Type B pancreatic cell (in vitro differentiated cells): ENCODE measurements at regions not wholly inside any gene's neighbourhood (a gene's known extent, or its start where the extent isn't known, plus 50 kb on each side); places are given as distances from the start of the nearest gene placed in this dataset.
"Not testable (repeated sequence)": the region's sequence is repeated elsewhere in the genome, so short reads cannot be mapped to it uniquely, and the experiment has no call there.

Source experiments
- DNase-seq: peaks from one replicate; pipeline ENCODE4 v3.0.0; 2021; ENCODE audit warnings: mixed read lengths; ENCODE audit not compliant: unreplicated experiment; ENCODE audit errors: extremely low spot score
- H3K27ac Mint-ChIP-seq: 2 replicates; pipeline ENCODE4 v1.8.0; 2021; ENCODE audit warnings: mild to moderate bottlenecking, mixed read lengths
- H3K27me3 Mint-ChIP-seq: 2 replicates; pipeline ENCODE4 v1.8.0; 2021; ENCODE audit warnings: mixed read lengths
- H3K36me3 Mint-ChIP-seq: 2 replicates; pipeline ENCODE4 v1.8.0; 2021; ENCODE audit warnings: mixed read lengths
- H3K4me1 Mint-ChIP-seq: one replicate; pipeline ENCODE4 v1.8.0; 2021; ENCODE audit warnings: mixed read lengths; ENCODE audit not compliant: unreplicated experiment
- H3K4me3 Mint-ChIP-seq: 2 replicates; pipeline ENCODE4 v1.8.0; 2021; ENCODE audit warnings: mild to moderate bottlenecking, mixed read lengths
- H3K9me3 Mint-ChIP-seq: 2 replicates; pipeline ENCODE4 v1.8.0; 2021; ENCODE audit warnings: mixed read lengths
- TF ChIP-seq, protein P1 (sequence below): fragments of 200-600 bp; sonication (generic); conservative IDR thresholded peaks from 2 replicates; pipeline ENCODE4 v1.5.0; 2021; ENCODE audit warnings: antibody characterized with exemption, mild to moderate bottlenecking

DNA sequence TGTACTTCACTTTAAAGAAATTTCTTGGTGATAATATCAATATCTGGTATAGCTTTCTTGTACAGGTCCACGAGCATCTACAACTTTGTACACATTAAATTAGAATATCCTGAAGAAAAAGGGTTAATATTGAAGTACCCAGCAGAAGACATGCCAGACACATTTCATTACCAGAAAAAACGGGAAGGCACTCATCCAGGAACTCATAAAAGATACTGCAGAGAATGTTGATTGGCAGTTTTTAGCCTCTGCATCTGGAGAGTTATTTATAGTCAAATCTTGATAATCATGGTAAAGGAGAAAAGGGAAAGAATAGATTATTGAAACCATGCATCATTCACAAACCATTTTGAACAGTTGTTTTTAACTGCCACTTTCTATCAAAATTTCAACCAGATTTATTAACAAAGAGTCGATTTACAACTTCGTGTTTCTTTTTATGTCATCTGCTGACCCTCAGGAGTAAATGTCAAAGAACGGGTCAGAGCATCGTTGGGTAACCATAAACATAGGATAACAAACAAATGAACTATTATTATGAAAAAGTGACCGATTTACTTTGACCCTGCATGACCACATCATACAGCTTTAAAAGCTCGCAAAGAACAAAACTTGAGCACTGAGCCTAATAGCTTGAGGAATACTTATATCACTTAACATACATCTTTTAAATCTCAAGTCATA is 229.2 kb upstream of the SGK1 start:
- DNase-seq, result no peak
- TF ChIP-seq, protein P1, sequence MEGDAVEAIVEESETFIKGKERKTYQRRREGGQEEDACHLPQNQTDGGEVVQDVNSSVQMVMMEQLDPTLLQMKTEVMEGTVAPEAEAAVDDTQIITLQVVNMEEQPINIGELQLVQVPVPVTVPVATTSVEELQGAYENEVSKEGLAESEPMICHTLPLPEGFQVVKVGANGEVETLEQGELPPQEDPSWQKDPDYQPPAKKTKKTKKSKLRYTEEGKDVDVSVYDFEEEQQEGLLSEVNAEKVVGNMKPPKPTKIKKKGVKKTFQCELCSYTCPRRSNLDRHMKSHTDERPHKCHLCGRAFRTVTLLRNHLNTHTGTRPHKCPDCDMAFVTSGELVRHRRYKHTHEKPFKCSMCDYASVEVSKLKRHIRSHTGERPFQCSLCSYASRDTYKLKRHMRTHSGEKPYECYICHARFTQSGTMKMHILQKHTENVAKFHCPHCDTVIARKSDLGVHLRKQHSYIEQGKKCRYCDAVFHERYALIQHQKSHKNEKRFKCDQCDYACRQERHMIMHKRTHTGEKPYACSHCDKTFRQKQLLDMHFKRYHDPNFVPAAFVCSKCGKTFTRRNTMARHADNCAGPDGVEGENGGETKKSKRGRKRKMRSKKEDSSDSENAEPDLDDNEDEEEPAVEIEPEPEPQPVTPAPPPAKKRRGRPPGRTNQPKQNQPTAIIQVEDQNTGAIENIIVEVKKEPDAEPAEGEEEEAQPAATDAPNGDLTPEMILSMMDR, result no peak
- no peak overlapping the region for H3K4me3 Mint-ChIP-seq
- H3K27me3 Mint-ChIP-seq, result no peaks in the 10 kb centered on the region
- no peaks in the 10 kb centered on the region for H3K36me3 Mint-ChIP-seq
- no peak overlapping the region for H3K27ac Mint-ChIP-seq
- H3K9me3 Mint-ChIP-seq, result peaks cover 4% of the 10 kb centered on the region
- peaks cover 12% of the 10 kb centered on the region for H3K4me1 Mint-ChIP-seq

DNA sequence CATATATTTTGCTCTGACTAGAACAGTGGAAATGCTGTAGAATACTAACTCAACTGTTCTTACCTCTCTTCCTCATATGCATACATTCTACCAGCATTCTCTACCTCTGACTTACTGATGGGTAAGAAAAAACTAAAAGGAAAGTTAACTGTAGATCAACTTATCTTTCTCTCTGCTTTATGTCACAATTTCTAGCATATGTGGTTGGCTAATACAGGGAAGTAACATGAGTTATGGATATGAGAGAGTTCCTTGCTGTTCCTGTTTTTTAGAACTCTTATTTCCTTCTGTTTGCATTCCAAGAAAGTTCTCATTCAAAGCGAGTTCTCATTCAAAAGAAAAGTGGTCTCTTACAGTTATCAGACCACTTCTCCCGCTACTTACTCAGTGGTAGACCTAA is 226.8 kb upstream of the SGK1 start:
- H3K9me3 Mint-ChIP-seq, result no peaks in the 10 kb centered on the region
- no peak for DNase-seq
- no peak overlapping the region for H3K4me3 Mint-ChIP-seq
- H3K27ac Mint-ChIP-seq, result no peak overlapping the region
- H3K36me3 Mint-ChIP-seq, result no peaks in the 10 kb centered on the region
- TF ChIP-seq, protein P1, result no peak
- H3K27me3 Mint-ChIP-seq, result no peaks in the 10 kb centered on the region
- H3K4me1 Mint-ChIP-seq, result peaks cover 7% of the 10 kb centered on the region

DNA sequence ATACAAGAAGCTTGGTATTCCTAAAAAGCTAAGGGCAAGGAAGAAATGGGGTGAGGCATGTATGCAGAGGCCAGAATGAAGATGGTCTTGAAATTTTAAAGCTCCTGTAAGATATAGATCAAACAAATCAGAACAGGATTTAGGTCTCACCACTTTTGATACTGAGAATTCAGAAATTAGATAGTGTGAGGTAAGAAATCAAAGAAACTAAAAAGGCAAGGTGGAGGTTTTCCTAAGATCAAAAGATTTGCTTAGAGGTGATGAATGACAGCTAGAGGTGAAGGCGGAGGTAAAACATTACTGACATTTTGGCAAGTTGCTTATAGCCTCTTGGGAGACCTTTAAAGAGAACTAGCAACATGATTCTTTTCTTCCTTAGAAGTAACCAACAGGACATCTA is 225.2 kb upstream of the SGK1 start:
- DNase-seq, result no peak
- no peaks in the 10 kb centered on the region for H3K27me3 Mint-ChIP-seq
- no peaks in the 10 kb centered on the region for H3K9me3 Mint-ChIP-seq
- H3K4me1 Mint-ChIP-seq, result peaks cover 8% of the 10 kb centered on the region
- no peaks in the 10 kb centered on the region for H3K36me3 Mint-ChIP-seq
- H3K27ac Mint-ChIP-seq, result no peak overlapping the region
- TF ChIP-seq, protein P1, result no peak
- H3K4me3 Mint-ChIP-seq, result no peak overlapping the region

DNA sequence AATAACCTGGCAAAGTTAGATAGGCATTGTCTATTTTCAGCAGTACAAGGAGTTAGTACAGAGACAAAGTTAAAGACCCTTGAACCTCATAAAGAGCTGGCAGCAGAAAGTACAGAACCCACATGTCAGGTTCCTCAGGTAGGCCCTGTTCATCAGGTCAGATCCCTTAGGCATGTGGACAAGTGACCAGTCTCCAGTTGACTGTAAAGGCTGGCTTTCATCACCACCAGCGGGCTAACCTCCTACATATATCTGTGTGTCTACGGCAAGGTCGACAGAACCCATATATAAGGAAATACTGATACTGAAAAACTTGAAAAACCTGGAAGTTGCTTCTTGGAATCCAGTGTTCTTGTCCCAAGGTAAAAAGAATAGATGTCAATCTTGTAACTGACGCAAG is 223.1 kb upstream of the SGK1 start:
- TF ChIP-seq, protein P1, result no peak
- Mint-ChIP-seq H3K36me3 (no peaks in the 10 kb centered on the region), H3K27me3 (no peaks in the 10 kb centered on the region), H3K27ac (no peak overlapping the region), H3K9me3 (no peaks in the 10 kb centered on the region), H3K4me1 (peaks cover 8% of the 10 kb centered on the region), H3K4me3 (no peak overlapping the region)
- no peak for DNase-seq

DNA sequence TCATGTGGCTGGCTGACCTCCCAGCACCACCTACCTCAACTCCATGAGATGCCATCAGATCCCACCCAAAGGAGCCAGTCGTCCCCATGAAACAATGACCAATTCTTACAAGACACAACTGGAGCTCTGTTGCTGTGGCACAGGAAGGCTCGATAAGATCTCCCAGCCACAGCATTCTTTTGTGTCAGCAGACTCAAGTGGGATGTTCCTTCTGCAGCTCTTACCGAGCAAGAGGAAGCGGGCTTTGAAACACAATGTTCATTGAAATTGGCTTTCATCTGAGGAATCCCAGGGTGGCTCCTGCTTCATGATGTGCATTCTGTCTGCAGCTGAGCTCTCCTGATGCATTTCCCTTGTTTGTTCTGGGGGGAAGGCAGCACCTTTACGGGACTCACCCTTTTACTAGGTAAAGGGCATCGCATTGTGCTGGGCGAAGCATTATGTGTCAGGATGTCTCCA is 222.0 kb upstream of the SGK1 start:
- DNase-seq, result no peak
- no peaks in the 10 kb centered on the region for H3K36me3 Mint-ChIP-seq
- no peak overlapping the region for H3K27ac Mint-ChIP-seq
- TF ChIP-seq, protein P1, result no peak
- no peaks in the 10 kb centered on the region for H3K27me3 Mint-ChIP-seq
- peaks cover 8% of the 10 kb centered on the region for H3K4me1 Mint-ChIP-seq
- H3K9me3 Mint-ChIP-seq, result no peaks in the 10 kb centered on the region
- no peak overlapping the region for H3K4me3 Mint-ChIP-seq

DNA sequence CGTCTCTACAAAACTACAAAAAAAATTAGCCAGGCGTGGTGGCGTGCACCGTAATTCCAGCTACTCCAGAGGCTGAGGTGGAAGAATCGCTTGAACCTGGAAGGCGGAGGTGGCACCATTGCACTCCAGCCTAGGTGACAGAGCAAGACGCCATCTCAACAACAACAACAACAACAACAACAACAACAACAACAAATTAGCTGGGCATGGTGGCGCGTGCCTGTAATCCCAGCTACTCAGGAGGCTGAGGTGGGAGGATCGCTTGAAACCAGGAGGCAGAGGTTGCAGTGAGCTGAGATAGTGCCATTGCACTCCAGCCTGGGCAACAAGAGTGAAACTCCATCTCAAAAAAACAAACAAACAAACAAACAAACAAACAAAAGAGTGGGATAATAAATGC is 219.9 kb upstream of the SGK1 start:
- not testable (repeated sequence) for H3K36me3 Mint-ChIP-seq, DNase-seq, H3K9me3 Mint-ChIP-seq, H3K27ac Mint-ChIP-seq, H3K4me1 Mint-ChIP-seq, H3K4me3 Mint-ChIP-seq, H3K27me3 Mint-ChIP-seq
